Retina (tissue), 1 donor: ENCODE measurements at regions not wholly inside any gene's neighbourhood (a gene's known extent, or its start where the extent isn't known, plus 50 kb on each side); places are given as distances from the start of the nearest gene placed in this dataset.
"Not testable (repeated sequence)": the region's sequence is repeated elsewhere in the genome, so short reads cannot be mapped to it uniquely, and the experiment has no call there.

Source experiments
- DNase-seq: peaks from one replicate; pipeline ENCODE4 v3.0.0-alpha.2; 2016

DNA sequence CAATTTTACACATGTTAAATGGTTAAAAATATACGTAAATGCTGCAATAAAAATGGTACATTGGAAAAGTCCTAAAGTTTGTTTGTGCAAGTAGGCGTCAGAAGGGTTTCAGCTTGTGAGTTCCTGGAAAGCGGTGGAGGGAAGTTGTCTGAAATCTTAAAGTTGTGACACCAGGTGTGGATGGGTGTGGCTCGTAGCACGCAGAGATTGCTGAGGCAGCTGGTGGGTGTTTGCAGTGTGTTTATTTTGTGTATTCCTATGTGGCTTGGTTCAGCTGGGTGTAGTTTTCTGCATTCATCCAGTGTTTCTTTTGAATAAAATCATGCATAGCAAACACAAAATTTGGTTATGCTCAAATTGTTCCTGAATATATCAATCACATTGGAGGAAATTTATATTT is 136.8 kb upstream of the TBX3 start:
- no peak for DNase-seq

GRCh38 chr12:114817571-114818425 is 133.8 kb upstream of the TBX3 start:
- peak; percentile 38 for DNase-seq

DNA sequence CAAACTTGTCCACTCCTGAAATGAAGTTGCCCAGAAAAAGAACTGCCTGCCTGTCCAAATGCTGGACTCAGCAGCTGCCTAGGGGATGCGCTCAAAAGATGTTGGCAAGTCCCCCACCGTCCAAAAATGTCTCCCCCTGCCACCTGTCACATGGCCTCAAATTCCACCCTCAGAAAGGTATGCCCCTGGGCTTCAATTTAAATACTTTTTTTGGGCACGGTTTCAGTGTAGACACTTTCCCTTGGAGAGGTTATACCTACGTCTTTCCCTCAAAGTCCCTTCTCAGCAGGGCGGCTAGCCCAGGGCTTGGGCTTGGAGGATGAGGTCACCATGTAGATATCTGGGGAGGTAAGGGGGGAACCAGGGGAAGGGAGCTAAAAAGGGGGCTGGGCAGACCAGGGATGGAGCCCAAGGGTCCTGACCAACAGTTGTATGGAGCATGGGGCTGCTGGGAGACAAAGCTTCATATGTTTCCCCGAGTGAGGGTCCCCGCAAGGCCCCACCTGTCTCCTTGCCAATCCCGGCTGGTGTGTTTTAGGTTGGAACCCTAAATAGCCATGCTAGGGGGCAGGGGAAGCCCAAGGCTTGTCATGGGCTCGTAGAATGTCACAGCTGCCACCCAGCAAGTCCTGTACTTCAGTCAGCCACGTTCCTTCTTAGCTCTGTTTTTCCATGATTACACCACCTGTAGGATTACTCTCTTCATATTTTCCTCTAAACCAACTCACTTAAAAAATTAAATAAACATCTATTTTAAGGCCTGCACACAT is 131.2 kb upstream of the TBX3 start:
- DNase-seq = no peak

GRCh38 chr12:114812858-114813761 is 129.1 kb upstream of the TBX3 start:
- DNase-seq = peak; percentile 78

DNA sequence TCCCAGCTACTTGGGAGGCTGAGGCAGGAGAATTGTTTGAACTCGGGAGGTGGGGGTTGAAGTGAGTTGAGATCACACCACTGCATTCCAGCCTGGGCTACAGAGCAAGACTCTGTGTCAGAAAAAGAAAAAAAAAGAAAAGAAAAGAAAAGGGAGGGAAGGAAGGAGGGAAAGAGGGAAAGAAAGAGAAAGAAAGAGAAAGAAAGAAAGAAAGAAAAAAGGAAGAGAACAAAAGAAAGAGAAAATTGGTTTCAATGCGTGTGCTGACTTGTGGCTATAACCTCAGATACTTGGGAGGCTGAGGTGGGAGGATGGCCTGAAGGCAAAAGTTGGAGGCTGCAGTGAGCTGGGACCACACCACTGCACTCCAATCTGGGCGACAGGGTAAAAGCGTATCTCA is 128.4 kb upstream of the TBX3 start:
- DNase-seq = no peak

DNA sequence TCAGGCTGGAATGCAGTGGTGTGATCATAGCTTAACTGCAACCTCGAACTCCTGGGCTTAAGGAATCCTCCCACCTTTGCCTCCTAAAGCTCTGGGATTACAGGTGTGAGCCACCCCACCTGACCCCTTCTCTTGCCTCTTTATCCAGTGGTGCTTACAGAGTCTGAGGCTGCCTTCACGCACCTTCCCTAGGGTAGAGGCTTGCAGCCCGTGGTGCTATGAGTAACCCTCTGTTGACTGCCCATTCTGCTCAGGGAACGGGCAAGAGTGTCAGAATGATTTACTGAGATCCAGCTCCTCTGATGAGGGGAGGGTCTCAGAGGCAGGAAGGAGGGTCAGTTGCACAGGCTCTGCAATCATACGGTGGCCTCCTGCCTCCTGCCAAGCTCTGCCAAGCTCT is 125.1 kb upstream of the TBX3 start:
- DNase-seq = no peak

DNA sequence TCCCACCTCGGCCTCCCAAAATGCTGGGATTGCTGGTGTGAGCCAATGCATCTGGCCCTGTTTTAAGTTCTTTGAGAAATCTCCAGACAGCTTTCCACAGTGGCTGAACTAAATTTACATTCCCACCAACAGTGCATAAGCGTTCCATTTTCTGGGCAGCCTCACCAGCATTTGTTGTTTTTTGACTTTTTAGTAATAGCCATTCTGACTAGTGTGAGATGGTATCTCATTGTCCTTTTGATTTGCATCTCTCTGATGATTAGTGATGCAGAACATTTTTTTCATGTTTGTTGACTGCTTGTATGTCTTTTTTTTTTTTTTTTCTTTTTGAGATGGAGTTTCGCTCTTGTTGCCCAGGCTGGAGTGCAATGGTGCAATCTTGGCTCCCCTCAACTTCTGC is 117.4 kb upstream of the TBX3 start:
- DNase-seq = not testable (repeated sequence)

DNA sequence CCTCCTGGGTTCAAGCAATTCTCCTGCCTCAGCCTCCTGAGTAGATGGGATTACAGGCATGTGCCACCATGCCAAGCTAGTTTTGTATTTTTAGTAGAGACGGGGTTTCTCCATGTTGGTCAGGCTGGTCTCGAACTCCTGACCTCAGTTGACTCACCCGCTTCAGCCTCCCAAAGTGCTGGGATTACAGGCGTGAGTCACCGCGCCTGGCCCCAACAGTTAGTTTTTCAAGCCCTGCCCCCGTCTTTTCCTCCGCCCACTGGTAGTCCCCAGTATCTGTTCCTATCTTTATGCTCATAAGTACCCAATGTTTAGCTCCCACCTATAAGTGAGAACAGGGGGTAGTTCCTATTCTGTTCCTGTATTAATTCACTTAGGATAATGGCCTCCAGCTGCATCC is 116.6 kb upstream of the TBX3 start:
- DNase-seq = not testable (repeated sequence)

DNA sequence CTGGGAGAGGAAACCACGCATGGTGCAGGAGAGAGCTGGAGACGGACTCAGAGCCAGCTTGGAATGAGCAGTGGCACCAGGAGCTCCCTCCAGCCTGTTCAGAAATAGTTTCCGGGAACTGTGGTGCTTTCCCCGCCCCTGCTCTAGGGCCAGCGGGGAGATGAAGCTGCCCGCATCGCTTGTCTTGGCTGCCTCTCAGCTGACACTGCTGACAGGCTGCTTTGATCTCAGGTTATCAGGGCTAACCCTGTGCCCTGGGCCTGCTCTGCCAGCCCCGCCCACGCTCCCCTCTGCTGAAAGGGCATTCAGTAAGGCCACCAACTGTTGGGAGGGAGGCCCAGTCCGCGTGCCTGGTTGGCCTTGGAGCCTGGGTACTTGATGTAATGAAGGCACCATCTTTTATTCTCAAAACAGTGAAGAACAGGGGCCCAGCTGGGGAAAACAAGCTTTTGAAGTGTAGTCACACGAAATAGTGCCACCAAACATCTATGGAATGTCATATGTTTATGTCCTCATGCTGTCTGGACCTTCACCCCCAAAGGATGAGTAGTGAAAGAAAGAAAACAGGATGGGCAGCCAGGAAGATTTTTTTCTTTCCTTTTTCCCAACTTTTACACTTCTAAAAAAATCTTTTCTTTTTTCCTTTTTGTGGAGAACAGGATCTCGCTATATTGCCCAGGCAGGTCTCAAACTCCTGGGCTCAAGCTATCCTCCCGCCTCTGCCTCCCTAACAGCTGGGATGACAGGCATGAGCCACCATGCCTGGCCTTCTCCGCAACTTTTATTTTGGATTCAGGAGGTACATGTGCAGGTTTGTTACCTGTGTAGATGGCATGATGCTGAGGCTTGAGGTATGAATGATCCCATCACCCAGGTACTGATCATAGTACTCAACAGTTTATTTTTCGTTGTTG is 115.9 kb upstream of the TBX3 start:
- peak; percentile 67 for DNase-seq

- DNase-seq = no peak
Measured at GRCh38 chr12:114794049-114794558, 110.1 kb upstream of the TBX3 start.

DNA sequence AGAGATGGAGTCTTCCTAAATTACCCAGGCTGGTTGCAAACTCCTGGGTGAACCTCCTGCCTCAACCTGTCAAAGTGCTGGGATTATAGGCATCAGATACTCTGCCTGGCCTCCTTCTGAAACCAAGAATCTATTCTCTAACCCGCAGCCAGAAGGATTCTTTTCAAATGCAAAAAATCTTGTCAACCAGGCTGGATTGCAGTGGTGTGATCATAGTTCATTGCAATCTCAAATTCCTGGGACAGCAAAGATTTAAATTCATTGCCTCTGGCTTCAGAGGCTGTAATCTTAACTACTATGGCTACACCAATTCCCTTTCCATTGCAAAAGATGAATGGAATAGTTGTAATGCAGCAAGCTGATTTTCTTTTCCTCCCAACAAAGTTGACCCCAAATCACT is 106.3 kb upstream of the TBX3 start:
- DNase-seq = no peak

GRCh38 chr12:114789821-114790220 is 105.8 kb upstream of the TBX3 start:
- DNase-seq = no peak

DNA sequence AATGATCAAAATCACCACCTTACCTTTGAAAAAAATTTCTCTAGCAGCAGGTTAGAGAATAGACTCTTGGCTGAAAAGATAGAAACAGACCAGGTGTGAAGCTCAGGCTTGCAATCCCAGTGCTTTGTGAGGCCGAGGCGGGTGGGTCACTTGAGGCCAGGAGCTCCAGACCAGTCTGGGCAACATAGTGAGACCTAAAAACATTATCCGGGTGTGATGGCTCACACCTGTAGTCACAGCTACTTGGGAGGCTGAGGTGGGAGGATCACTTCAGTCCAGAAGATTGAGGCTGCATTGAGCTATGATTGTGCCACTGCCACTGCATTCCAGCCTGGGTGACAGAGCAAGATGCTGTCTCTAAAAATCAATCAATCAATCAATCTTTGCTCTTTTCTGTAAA is 105.3 kb upstream of the TBX3 start:
- no peak for DNase-seq

DNA sequence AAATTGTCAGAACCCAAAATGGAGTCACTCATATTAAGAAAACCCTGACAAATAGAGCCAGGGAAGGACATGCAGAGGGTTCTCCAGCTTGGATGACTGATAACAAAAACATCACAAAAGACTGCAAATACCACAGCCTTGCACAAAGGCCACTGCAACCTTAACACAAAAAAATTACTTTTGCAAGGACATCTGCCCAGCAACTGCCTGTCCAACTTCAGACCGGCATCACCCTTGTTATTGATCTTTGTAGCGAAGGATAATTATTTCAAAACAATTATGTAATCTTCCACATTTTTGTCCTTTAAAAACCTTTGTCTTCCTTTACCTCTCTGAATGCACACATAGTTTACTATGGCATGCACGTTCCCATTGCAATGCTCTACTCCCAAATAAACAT is 100.6 kb upstream of the TBX3 start:
- DNase-seq = no peak

- no peak for DNase-seq
Measured at GRCh38 chr12:114783089-114783618, 99.2 kb upstream of the TBX3 start.

DNA sequence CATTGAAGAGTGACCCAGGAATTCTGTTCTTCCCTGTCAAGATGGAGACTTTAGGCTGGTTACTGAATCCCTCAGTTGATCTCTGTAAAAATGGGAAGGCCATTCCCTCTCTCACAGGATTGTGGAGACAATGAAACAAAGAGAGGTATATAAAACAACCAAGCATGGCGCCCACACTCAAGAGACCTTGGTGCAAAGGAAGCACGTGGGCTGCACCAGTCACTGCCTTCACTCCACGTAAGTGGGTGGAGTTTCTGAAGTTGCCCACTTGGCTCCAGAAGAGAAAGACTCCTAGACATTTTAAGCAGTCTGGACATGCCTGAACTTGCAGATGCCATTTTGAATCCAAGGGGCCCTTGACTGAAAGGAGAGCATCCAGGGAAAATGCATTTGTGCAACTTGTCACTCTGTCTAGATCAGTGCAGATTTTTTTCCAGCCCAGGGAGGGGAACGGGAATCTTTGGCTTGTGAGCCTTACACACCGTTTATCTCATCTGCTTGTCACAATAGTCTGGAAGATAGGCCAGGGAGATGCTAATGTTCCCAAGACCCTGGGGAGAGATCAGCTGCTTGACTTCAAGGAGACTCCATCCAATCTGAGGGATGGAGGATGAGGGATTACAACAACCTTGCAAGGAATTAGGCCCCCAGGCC is 96.9 kb upstream of the TBX3 start:
- DNase-seq = no peak

- no peak for DNase-seq
Measured at GRCh38 chr12:114779647-114780046, 95.7 kb upstream of the TBX3 start.

- no peak for DNase-seq
Measured at GRCh38 chr12:114779186-114779585, 95.2 kb upstream of the TBX3 start.

DNA sequence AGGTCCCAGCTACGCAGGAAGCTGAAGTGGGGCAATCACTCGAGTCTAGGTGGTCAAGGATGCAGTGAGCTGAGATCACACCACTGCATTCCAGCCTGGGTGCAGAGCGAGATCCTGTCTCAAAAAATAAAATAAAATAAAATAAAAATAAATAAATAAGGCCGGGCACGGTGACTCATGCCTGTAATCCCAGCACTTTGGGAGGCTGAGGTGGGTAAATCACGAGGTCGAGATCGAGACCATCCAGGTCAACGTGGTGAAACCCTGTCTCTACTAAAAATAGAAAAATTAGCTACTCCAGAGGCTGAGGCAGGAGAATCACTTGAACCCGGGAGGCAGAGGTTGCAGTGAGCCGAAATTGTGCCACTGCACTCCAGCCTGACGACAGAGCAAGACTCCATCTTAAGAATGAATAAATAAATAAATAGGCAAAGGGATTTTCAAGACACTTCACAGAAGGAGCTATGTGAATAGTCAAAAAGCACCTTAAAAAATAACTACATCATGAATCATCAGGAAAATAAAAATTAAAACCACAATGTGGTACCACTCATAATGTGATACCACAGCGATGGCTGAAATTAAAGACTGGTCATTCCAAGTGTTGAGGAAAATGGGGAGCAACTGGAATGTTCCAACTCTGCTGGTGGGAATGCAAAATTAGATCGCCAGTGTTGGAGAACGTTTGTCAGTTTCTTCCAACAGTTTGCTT is 92.9 kb upstream of the TBX3 start:
- DNase-seq = no peak

DNA sequence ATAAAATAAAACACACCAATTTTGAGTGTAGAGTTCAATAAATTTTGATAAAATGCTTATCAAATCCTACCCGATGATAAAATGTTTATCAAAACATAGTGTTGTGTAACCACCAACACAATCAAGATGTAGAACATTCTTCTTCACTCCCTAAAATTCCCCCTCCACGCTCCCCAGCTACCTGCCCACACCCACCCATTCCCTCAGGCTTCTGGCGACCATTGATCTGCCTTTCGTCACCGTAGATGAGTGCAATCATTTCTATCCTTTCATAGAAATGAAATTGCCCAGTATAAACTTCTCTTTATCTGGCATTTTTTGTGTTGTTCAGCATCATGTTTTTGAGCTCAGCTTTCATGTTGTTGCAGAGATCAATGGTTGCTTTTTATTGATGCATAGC is 90.7 kb upstream of the TBX3 start:
- no peak for DNase-seq
